ENCODE measurements at regions not wholly inside any gene's neighbourhood (a gene's known extent, or its start where the extent isn't known, plus 50 kb on each side); places are given as distances from the start of the nearest gene placed in this dataset.

GRCh38 chr22:26897384-26897783 is 240.0 kb downstream of the MIAT start:
- Histone ChIP-seq H3K4me3 (no peak overlapping the region), H3K27me3 (no peaks in the 10 kb centered on the region), H3K4me1 (peaks cover 0 to 8% of the 10 kb centered on the region in 2 donors), H3K36me3 (no peaks in the 10 kb centered on the region), H3K27ac (no peak overlapping the region), H3K9me3 (no peaks in the 10 kb centered on the region)
- no peak for TF ChIP-seq CTCF (IDR thresholded peaks at IDR 0.05)
- no peak for DNase-seq (ENCODE audit: low spot score)

- Histone ChIP-seq H3K36me3 (no peaks in the 10 kb centered on the region), H3K4me3 (no peak overlapping the region), H3K4me1 (peaks cover 0 to 12% of the 10 kb centered on the region in 2 donors), H3K27me3 (no peaks in the 10 kb centered on the region), H3K9me3 (no peaks in the 10 kb centered on the region), H3K27ac (no peak overlapping the region)
- no peak for TF ChIP-seq CTCF (IDR thresholded peaks at IDR 0.05)
- DNase-seq (ENCODE audit: low spot score): no peak
These were observed 241.7 kb downstream of the MIAT start for GRCh38 chr22:26898946-26899605.

GRCh38 chr22:26900787-26901186 is 243.4 kb downstream of the MIAT start:
- no peak for TF ChIP-seq CTCF (IDR thresholded peaks at IDR 0.05)
- Histone ChIP-seq H3K27ac (no peak overlapping the region), H3K36me3 (no peaks in the 10 kb centered on the region), H3K4me3 (no peak overlapping the region), H3K4me1 (peaks cover 0 to 12% of the 10 kb centered on the region in 2 donors), H3K9me3 (no peaks in the 10 kb centered on the region), H3K27me3 (no peaks in the 10 kb centered on the region)
- no peak for DNase-seq (ENCODE audit: low spot score)

- Histone ChIP-seq H3K4me3 (no peak overlapping the region), H3K4me1 (peaks cover 0 to 12% of the 10 kb centered on the region in 2 donors), H3K27me3 (no peaks in the 10 kb centered on the region), H3K36me3 (no peaks in the 10 kb centered on the region), H3K9me3 (no peaks in the 10 kb centered on the region), H3K27ac (no peak overlapping the region)
- no peak for DNase-seq (ENCODE audit: low spot score)
- no peak for TF ChIP-seq CTCF (IDR thresholded peaks at IDR 0.05)
These were observed 243.9 kb downstream of the MIAT start for GRCh38 chr22:26901198-26901816.

GRCh38 chr22:26902401-26903029 is 245.1 kb downstream of the MIAT start:
- no peak overlapping the region for H3K27ac ChIP-seq
- H3K4me3 ChIP-seq: peak overlapping the region in 1 of 2 donors; percentile 23

More at GRCh38 chr22:26902401-26903029, 245.1 kb downstream of the MIAT start:
- no peak for TF ChIP-seq CTCF (IDR thresholded peaks at IDR 0.05)
- no peak for DNase-seq (ENCODE audit: low spot score)
- H3K36me3 ChIP-seq: no peaks in the 10 kb centered on the region
- no peaks in the 10 kb centered on the region for H3K9me3 ChIP-seq
- no peaks in the 10 kb centered on the region for H3K27me3 ChIP-seq
- H3K4me1 ChIP-seq: peaks cover 0 to 12% of the 10 kb centered on the region in 2 donors

All from right atrium auricular region (tissue), 2 donors.